HG02981 (cell line): ENCODE measurements at regions not wholly inside any gene's neighbourhood (a gene's known extent, or its start where the extent isn't known, plus 50 kb on each side); places are given as distances from the start of the nearest gene placed in this dataset.

Experiments
- ATAC-seq: cut with Tn5 transposase; IDR thresholded peaks from one replicate; pipeline ENCODE4 v1.9.1; 2021; ENCODE audit warnings: mild to moderate bottlenecking, moderate library complexity; ENCODE audit not compliant: unreplicated experiment

DNA sequence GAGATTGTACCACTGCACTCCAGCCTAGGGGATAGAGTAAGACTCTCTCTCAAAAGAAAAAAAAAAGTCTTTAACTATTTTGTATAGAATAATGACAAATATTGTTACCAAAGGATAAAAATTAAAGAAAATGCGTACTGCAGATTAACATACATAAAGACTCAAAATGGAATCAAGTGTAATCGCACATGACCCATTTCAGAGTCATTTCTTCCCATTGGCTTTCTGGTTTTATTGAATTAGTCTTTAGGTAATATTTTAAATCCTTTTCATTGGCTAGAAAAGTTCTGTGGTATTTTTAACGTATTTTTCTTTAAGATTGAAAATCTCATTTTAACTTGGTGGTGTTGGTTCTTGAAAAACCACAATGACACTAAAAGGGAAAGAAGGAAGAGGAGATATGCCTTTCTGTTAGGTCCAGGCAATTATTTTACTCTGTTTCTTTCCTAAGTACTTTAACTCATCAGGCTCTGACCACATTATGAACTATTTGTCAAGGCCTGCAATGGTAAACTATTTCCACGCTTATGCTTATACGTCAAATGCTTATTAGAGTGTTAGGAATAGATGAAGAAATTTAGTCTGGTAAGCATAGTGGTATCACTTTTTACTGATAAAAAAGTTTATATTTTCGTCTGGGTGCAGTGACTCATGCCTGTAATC is 52.3 kb downstream of the PLEKHG1 start:
- ATAC-seq, result no peak

- ATAC-seq, result no peak
These were observed 53.3 kb downstream of the PLEKHG1 start for GRCh38 chr6:150652848-150653613.

DNA sequence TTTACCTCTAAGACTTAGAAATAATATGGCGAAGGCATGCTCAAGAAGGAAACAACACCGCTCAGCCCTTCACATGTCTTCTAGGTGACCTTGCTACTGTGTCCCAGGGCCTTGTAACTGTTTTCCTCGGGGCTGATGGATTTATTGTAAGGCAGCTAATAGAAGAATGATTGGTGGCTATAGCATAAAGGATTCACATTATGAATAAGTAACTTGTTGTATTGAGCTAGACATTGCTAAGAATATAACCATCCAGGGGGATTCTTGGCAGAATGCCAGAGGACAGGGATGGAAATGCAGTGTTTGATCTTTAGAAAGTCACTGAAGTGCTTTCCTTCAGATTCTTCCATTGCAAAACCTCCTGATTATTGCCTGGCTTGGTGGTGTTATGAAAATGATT is 54.9 kb downstream of the PLEKHG1 start:
- ATAC-seq, result no peak

DNA sequence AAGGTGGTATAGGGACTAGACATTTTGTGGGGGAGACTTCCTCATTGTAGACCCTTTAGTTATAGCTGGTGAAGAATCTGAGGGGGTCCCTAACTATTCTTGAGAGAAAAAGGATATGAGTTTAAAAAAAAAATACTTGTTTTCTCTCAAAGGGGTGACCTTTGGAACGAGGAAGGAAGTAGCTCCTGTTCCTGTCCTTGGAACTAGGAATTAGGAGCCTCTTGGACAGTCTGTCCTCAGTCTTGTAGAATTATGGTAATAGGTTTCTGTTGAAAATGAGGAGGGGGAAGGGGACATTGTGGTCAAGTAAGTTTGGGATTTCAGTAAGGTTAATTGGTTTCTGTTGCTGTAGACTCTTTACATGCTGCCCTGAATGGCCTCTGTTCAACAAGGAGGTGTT is 56.5 kb downstream of the PLEKHG1 start:
- no peak for ATAC-seq

DNA sequence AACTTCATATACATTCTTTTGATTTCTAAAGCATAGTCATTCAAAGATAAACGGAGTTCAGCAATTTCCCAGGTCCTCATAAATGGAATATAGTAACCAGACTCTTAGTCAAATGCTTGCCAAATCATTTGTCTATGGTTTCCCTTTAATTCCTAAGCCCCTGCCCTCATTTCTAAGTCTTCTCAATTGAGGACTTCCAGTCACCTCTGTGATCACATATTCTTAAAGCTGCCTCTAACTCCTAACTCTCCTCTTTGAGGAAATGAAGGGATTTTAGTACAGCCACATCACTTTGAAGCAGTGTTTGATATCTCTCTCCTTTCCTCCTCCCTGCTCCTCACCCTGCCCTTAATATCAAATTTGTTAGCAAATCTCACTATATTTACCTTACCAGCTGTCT is 58.7 kb downstream of the PLEKHG1 start:
- ATAC-seq, result no peak

DNA sequence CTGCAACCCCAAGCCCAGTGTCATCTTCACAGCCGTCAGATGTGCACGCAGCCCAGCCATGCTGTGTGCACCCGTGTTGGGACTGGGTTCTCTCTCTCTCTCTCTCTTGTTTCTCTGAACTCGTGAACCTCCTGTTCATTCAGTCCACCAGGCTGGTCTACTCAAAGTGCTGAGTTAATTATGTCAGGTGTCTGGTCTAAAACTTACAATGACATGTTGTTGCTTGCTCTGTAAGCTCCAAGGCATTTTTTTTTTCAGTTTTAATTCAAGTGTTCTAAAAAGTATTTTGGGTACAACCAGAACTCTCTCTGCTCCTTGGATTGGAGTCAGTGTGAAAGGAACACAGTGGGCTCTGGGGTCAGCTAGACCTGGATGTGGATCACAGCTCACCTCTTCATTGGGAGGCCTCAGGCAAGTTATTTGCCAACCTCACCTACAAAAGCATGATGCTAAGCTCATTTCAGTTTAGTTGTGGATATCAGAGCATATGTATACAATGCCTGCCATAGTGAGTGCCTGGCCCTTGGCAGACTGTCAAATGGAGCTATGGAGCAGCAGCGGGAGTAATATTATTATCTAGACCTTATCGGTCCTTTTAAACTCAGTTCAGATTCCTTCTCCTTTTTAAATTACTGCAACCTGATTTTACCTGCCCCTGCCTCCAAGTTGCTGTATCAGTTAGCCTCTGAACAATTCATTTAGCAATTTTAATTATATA is 59.5 kb downstream of the PLEKHG1 start:
- ATAC-seq, result no peak

DNA sequence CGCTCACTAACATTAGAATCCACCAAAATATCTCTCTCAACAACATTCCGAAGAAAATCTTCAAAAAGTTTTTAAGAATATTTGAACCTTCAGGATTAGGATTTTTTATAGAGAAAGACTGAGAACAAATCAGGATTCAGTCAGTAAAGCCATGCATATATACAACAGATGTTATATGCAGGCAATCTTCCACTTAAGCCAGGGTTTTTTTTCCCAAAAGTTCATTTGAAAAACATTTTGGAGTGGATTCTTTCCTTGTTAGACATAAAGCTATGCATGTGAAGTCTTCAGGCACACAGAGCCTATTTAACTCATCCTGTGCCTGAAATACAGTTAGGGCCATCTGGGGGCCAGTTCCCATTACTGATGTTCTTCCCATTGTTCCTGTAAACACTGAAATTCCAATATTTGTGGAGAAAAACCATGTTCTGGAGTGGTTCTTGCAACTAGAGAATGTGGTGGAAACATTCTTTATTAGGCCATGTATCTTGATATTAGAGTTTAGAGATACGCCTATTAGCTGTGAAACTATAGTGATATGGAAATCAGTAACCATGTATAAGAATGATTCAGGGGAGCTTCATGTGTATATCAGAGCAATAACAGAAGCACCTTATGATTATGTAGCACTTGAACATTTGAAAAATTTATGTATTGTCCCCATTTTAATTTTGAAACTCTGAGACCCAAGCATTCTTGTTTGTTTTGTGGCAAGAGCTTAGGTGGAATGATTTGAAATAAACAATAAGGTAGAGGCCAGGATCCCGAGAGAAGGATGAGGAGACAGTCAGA is 61.7 kb downstream of the PLEKHG1 start:
- ATAC-seq, result no peak

- ATAC-seq, result no peak
These were observed 63.1 kb downstream of the PLEKHG1 start for GRCh38 chr6:150662814-150663213.

DNA sequence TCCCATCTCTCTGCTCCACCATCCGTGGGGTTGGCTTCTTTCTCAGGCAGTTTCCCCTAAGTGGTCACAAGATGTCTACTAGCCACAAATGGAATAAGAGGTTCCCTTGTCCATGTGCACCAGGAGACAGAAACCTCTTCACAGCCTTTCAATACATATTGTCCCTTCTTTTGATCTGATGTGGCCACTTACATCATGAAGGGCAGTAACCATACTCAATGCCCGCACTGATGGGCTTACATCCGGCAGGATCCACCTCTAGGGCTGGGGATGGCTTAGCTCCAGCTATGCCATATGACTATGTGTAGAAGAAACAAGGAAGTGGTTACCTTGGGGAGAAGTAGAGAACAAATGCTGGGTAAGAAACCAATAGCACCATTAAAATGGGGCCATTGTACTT is 64.4 kb downstream of the PLEKHG1 start:
- no peak for ATAC-seq

DNA sequence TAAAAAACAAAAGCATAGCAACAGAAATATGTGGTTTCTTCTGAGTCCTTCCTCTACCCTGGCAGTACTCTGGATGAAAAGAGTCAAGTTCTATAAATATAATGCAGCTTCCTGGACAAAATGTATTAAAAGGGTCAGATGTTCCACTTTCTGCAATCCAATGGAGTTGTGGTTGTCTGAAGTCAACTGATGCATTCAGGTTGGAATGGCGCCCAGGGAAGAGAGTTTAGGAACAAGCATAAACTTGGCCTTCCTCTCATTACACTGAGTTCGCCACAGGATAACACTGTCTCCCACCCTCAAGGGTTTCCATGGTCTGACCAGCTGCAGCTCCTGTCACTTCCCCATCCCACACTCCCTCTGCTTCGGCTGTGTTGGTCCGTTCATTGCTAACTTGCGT is 66.4 kb downstream of the PLEKHG1 start:
- ATAC-seq, result no peak

GRCh38 chr6:150667359-150667758 is 67.7 kb downstream of the PLEKHG1 start:
- no peak for ATAC-seq

DNA sequence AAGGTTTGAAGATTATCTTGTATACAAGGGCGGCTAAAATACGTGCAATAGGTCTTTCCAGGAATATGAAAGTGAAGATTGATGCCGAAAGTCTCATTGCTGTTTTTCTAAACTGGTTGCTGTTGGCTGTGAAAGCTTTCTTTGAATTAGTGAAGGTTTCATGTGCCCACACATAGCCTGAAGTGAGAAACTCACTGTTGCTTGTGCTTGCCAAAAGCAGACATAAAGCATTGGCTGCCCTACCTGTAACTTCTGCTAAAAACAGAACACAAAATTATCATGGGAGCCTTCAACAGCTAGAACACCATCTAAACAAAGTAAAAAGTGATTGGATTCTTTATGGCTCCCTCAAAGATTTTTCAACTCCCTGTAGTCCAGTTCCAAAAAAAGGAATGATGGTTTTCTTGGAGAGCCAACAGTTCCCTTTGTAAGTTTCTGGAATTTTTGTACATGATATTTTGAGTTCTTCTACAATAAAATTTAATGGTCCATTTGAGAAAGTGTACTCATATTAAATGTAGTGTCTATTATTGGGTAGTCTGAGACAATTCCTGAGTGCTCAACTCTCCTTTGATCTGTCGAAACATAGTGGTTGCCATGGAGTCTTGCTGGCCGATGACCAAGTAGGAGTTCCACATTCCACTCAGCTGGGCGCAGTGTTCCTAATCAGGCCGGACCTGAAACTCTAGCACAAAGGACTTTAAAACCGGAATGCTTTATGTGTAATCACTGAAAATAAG is 68.5 kb downstream of the PLEKHG1 start:
- ATAC-seq, result no peak

DNA sequence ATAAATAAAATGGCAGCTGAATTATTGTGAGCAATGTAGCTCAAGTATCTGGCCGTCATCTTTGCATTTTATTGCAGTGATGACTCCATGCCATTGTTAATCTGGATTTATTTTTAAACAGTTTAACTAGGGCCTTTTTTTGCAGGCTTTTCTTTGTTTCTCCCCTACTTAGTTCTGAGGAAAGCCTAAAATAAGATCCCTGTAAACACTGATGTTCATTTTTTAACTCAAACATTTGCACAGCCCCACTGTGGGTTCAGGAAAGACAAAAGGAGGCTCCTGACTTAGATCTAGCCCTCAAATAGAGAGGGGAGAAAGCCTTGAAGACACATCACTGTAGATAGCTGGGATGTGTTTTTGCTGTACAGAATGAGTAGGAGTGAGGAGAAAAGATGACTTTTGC is 69.2 kb downstream of the PLEKHG1 start:
- ATAC-seq, result no peak

- ATAC-seq, result no peak
These were observed 70.6 kb downstream of the PLEKHG1 start for GRCh38 chr6:150670311-150670710.

DNA sequence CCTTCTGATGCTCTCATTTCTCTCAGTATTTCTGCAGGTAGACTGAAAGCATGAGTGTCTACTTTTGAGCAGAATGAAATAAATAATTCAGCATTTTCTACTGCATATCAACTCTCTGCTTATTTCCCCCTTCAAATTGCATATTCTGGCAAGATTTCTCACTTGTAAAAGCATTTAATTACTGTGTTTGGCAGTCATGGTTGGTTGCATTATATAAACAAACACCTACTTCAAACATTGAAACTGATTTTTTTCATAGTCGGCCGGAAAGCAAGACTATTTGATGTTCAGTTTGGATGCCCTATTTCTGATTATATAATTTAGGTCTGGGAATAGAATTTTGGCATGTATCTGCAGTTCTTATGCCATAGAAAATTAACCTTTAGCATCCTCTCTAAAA is 73.1 kb downstream of the PLEKHG1 start:
- ATAC-seq, result no peak

- no peak for ATAC-seq
These were observed 74.1 kb downstream of the PLEKHG1 start for GRCh38 chr6:150673720-150674346.

DNA sequence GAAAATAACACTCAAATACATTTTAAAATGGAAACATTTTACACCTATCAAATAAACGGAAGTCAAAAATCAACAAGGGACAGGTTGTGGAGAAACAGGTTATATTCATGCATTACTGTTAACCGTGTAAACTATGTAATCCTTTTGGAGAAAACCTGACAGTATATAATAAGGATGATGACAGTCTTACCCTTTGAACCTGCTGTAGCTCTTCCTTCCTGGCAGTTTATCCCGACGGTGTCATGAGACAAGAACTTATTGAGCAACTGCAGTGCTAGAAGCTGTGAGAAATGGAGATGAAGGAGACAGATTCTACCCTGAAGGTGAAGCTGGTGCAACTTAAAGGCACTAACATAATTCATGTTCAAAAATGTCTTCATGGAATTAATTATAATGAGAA is 76.7 kb downstream of the PLEKHG1 start:
- ATAC-seq, result no peak

- no peak for ATAC-seq
These were observed 77.1 kb downstream of the PLEKHG1 start for GRCh38 chr6:150676772-150677171.

DNA sequence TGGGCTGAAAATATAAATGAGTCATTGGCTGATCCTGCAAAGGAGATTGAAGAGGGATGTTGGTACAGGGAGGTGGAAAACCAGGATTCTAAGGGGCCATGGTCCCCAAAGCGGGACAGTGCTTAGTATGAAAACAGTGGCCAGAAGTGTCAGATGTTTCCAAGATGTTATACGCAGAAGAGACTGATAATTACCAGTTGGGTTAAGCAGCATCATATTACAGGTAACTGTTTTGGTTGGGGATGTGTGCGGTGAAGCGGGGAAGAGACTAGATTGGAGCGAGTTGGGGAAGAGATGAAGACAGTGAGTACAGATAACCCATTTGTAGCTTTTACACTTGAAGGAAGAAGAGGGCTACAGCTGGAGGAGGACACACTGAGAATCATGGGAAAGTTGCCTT is 80.8 kb downstream of the PLEKHG1 start:
- no peak for ATAC-seq
